ENCODE measurements at regions not wholly inside any gene's neighbourhood (a gene's known extent, or its start where the extent isn't known, plus 50 kb on each side); places are given as distances from the start of the nearest gene placed in this dataset.

GRCh38 chr13:91155512-91156114 is 191.9 kb upstream of the MIR17HG start:
- no peaks in the 10 kb centered on the region for H3K9me3 Mint-ChIP-seq
- H3K4me1 Mint-ChIP-seq: no peaks in the 10 kb centered on the region
- no peaks in the 10 kb centered on the region for H3K36me3 Mint-ChIP-seq (ENCODE audit: low read depth)
- intact Hi-C loops (cut with micrococcal nuclease): no loop called here
- no peak overlapping the region for H3K27ac Mint-ChIP-seq
- DNase-seq (no peak), ATAC-seq (ENCODE audit: low read depth) (no peak)
- TF ChIP-seq CTCF (IDR thresholded peaks at IDR 0.05): no peak
- no peak overlapping the region for H3K4me3 Mint-ChIP-seq
- POLR2A ChIA-PET: no interaction called here
- peaks cover 2% of the 10 kb centered on the region for H3K27me3 Mint-ChIP-seq
- CTCF ChIA-PET: no interaction called here

GRCh38 chr13:91157273-91158016 is 190.0 kb upstream of the MIR17HG start:
- Mint-ChIP-seq H3K27me3 (peaks cover 2% of the 10 kb centered on the region), H3K27ac (no peak overlapping the region), H3K9me3 (no peaks in the 10 kb centered on the region), H3K4me1 (no peaks in the 10 kb centered on the region), H3K36me3 (ENCODE audit: low read depth) (no peaks in the 10 kb centered on the region), H3K4me3 (no peak overlapping the region)
- CTCF ChIA-PET: no interaction called here
- ATAC-seq (ENCODE audit: low read depth) (no peak), DNase-seq (no peak)
- intact Hi-C loops (cut with micrococcal nuclease): no loop called here
- TF ChIP-seq CTCF (IDR thresholded peaks at IDR 0.05): no peak
- POLR2A ChIA-PET: no interaction called here

- intact Hi-C loops (cut with micrococcal nuclease): no loop called here
- no peak for TF ChIP-seq CTCF (IDR thresholded peaks at IDR 0.05)
- Mint-ChIP-seq H3K9me3 (no peaks in the 10 kb centered on the region), H3K27ac (no peak overlapping the region), H3K4me3 (no peak overlapping the region), H3K27me3 (peaks cover 2% of the 10 kb centered on the region), H3K4me1 (no peaks in the 10 kb centered on the region), H3K36me3 (ENCODE audit: low read depth) (no peaks in the 10 kb centered on the region)
- POLR2A ChIA-PET: no interaction called here
- no peak for DNase-seq
- no peak for ATAC-seq (ENCODE audit: low read depth)
- CTCF ChIA-PET: no interaction called here
Measured at GRCh38 chr13:91158017-91158395, 189.5 kb upstream of the MIR17HG start.

GRCh38 chr13:91162180-91162579 is 185.3 kb upstream of the MIR17HG start:
- intact Hi-C loops (cut with micrococcal nuclease): no loop called here
- ChIA-PET POLR2A (no interaction called here), CTCF (no interaction called here)
- Mint-ChIP-seq H3K4me1 (no peaks in the 10 kb centered on the region), H3K36me3 (ENCODE audit: low read depth) (no peaks in the 10 kb centered on the region), H3K27me3 (no peaks in the 10 kb centered on the region), H3K9me3 (no peaks in the 10 kb centered on the region), H3K27ac (no peak overlapping the region), H3K4me3 (no peak overlapping the region)
- no peak for TF ChIP-seq CTCF (IDR thresholded peaks at IDR 0.05)
- DNase-seq (no peak), ATAC-seq (ENCODE audit: low read depth) (no peak)

- ChIA-PET CTCF (no interaction called here), POLR2A (no interaction called here)
- no peaks in the 10 kb centered on the region for H3K4me1 Mint-ChIP-seq
- no peak overlapping the region for H3K27ac Mint-ChIP-seq
- no peak for DNase-seq
- no peaks in the 10 kb centered on the region for H3K27me3 Mint-ChIP-seq
- TF ChIP-seq CTCF (IDR thresholded peaks at IDR 0.05): no peak
- H3K36me3 Mint-ChIP-seq (ENCODE audit: low read depth): no peaks in the 10 kb centered on the region
- H3K9me3 Mint-ChIP-seq: no peaks in the 10 kb centered on the region
- ATAC-seq (ENCODE audit: low read depth): no peak
- no peak overlapping the region for H3K4me3 Mint-ChIP-seq
- intact Hi-C loops (cut with micrococcal nuclease): no loop called here
Measured at GRCh38 chr13:91162589-91162988, 184.9 kb upstream of the MIR17HG start.
